ENCODE measurements at regions not wholly inside any gene's neighbourhood (a gene's known extent, or its start where the extent isn't known, plus 50 kb on each side); places are given as distances from the start of the nearest gene placed in this dataset.

- DNase-seq: no peak
- TF ChIP-seq, protein P1, sequence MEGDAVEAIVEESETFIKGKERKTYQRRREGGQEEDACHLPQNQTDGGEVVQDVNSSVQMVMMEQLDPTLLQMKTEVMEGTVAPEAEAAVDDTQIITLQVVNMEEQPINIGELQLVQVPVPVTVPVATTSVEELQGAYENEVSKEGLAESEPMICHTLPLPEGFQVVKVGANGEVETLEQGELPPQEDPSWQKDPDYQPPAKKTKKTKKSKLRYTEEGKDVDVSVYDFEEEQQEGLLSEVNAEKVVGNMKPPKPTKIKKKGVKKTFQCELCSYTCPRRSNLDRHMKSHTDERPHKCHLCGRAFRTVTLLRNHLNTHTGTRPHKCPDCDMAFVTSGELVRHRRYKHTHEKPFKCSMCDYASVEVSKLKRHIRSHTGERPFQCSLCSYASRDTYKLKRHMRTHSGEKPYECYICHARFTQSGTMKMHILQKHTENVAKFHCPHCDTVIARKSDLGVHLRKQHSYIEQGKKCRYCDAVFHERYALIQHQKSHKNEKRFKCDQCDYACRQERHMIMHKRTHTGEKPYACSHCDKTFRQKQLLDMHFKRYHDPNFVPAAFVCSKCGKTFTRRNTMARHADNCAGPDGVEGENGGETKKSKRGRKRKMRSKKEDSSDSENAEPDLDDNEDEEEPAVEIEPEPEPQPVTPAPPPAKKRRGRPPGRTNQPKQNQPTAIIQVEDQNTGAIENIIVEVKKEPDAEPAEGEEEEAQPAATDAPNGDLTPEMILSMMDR (IDR thresholded peaks at IDR 0.05): no peak
These were observed 471.9 kb downstream of the PMP22 start for GRCh38 chr17:14793237-14793636.

GRCh38 chr17:14792746-14793145 is 472.4 kb downstream of the PMP22 start:
- DNase-seq: no peak
- TF ChIP-seq, protein P1 (IDR thresholded peaks at IDR 0.05): no peak
- intact Hi-C loops (cut with DNase I): no loop called here

More at GRCh38 chr17:14793237-14793636, 471.9 kb downstream of the PMP22 start:
- no peak overlapping the region for H3K4me3 ChIP-seq
- no peaks in the 10 kb centered on the region for H3K4me1 ChIP-seq
- no peak overlapping the region for H3K27ac ChIP-seq
- ATAC-seq: no peak
- H3K9me3 ChIP-seq: no peaks in the 10 kb centered on the region
- no peaks in the 10 kb centered on the region for H3K36me3 ChIP-seq
- intact Hi-C loops (cut with DNase I): no loop called here
- peaks cover 6% of the 10 kb centered on the region for H3K27me3 ChIP-seq

GRCh38 chr17:14791221-14791620 is 473.9 kb downstream of the PMP22 start:
- Histone ChIP-seq H3K27ac (no peak overlapping the region), H3K4me1 (no peaks in the 10 kb centered on the region), H3K4me3 (no peak overlapping the region), H3K36me3 (no peaks in the 10 kb centered on the region), H3K9me3 (no peaks in the 10 kb centered on the region), H3K27me3 (peaks cover 6% of the 10 kb centered on the region)
- ATAC-seq (no peak), DNase-seq (no peak)
- intact Hi-C loops (cut with DNase I): no loop called here
- TF ChIP-seq, protein P1 (IDR thresholded peaks at IDR 0.05): no peak

More at GRCh38 chr17:14792746-14793145, 472.4 kb downstream of the PMP22 start:
- Histone ChIP-seq H3K9me3 (no peaks in the 10 kb centered on the region), H3K4me1 (no peaks in the 10 kb centered on the region), H3K36me3 (no peaks in the 10 kb centered on the region), H3K27ac (no peak overlapping the region), H3K4me3 (no peak overlapping the region), H3K27me3 (peaks cover 6% of the 10 kb centered on the region)
- ATAC-seq: no peak

DNA sequence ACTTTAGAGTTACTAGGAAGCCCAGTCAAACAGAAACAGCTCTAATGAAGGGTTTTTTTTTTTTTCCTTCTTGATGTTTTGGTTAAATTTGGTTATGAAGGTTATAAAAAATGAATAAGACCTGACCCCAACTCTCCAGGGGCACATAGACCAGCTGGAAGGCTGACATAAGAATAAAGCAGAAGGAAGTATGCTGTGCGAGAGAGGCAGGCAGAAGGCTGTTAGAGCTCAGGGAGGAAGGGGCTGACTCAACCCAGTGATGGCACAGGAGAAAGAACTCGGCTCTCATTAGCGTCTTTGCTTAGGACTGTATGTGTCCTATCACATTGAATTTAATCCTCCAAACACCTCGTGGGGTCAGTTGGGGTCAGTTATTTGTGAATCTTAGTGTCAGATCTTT is 474.6 kb downstream of the PMP22 start:
- TF ChIP-seq, protein P1 (IDR thresholded peaks at IDR 0.05): no peak
- H3K9me3 ChIP-seq: no peaks in the 10 kb centered on the region
- peaks cover 6% of the 10 kb centered on the region for H3K27me3 ChIP-seq
- no peak overlapping the region for H3K4me3 ChIP-seq
- no peak overlapping the region for H3K27ac ChIP-seq
- ATAC-seq (peak; percentile 43), DNase-seq (no peak)
- intact Hi-C loops (cut with DNase I): no loop called here
- no peaks in the 10 kb centered on the region for H3K36me3 ChIP-seq
- no peaks in the 10 kb centered on the region for H3K4me1 ChIP-seq

GRCh38 chr17:14784997-14785696 is 480.0 kb downstream of the PMP22 start:
- H3K4me1 ChIP-seq: no peaks in the 10 kb centered on the region
- DNase-seq (no peak), ATAC-seq (peak; percentile 52)
- H3K36me3 ChIP-seq: no peaks in the 10 kb centered on the region
- intact Hi-C loops (cut with DNase I): no loop called here
- H3K27me3 ChIP-seq: no peaks in the 10 kb centered on the region
- no peak overlapping the region for H3K4me3 ChIP-seq
- no peaks in the 10 kb centered on the region for H3K9me3 ChIP-seq
- H3K27ac ChIP-seq: no peak overlapping the region
- TF ChIP-seq, protein P1 (IDR thresholded peaks at IDR 0.05): peak; percentile 8

Measured in upper lobe of right lung (tissue), 1 donor.